Pancreas (tissue), 10 donors: ENCODE measurements at regions not wholly inside any gene's neighbourhood (a gene's known extent, or its start where the extent isn't known, plus 50 kb on each side); places are given as distances from the start of the nearest gene placed in this dataset.

Experiments used
- ATAC-seq, 4 donors: fragments of 200-7000 bp; cut with Tn5 transposase; one replicate each; pipeline versions ENCODE4 v1.8.0 to v1.9.1; 2020; ENCODE audit warnings: mild to moderate bottlenecking in 4 of 4, moderate library complexity in 4 of 4
- DNase-seq, 6 donors: peaks; one replicate each; pipeline ENCODE4 v3.0.0-alpha.2; 2020
- FAIRE-seq: peaks from 2 replicates; lab custom pipeline; 2012; peaks lifted over from hg19 to GRCh38; lab: Jason Lieb, UNC
- H3K27ac ChIP-seq, 4 donors: fragments of 200-600 bp; sonication (generic); 1 replicate in 3 of 4; 2 replicates in 1 of 4; pipeline versions ENCODE4 v1.5.0 to v1.8.0; 2020
- H3K27me3 ChIP-seq, 4 donors: fragments of 200-600 bp; one replicate each; pipeline ENCODE4 v1.8.0; 2021
- H3K36me3 ChIP-seq, 3 donors: fragments of 200-600 bp; sonication (generic) in 1 of 3; one replicate each; pipeline versions ENCODE4 v1.5.0 to v1.8.0; 2020 to 2021
- H3K4me1 ChIP-seq, 3 donors: fragments of 200-600 bp; one replicate each; pipeline ENCODE4 v1.8.0; 2021
- H3K4me3 ChIP-seq, 4 donors: fragments of 200-600 bp; sonication (generic) in 2 of 4; one replicate each; pipeline versions ENCODE4 v1.5.0 to v1.8.0; 2020 to 2021
- H3K9me3 ChIP-seq, 4 donors: fragments of 200-600 bp; one replicate each; pipeline ENCODE4 v1.8.0; 2021
- CTCF ChIP-seq, 4 donors: fragments of 200-600 bp; sonication (generic) in 3 of 4; IDR thresholded peaks; one replicate each; pipeline versions ENCODE4 v1.5.0 to v1.8.0; 2021; ENCODE audit warnings: antibody characterized with exemption in 4 of 4
- WGBS, 2 donors: extraction: QIAGEN DNeasy Blood & Tissue Kit; methylation state at CpG; one replicate each; pipeline ENCODE4 v1.1.7; 2013; 5-methylcytosine and 5-hydroxymethylcytosine counted together
- intact Hi-C, 3 donors: fragments of 100-400 bp; cut with DNase I; formaldehyde crosslinking; loops; one replicate each; pipeline versions ENCODE4 v1.11.1 to v1.14.2; 2022
- donor health status: healthy with polysubstance abuse.
- donor health status: DM: no; HTN: no; CAD: no; lungs with moderate emphysema.
- donor health status: DM: no; HTN: no; CAD: no.
- donor health status: control.
- donor health status: control.
- donor health status: Bipolar disorder and iron deficiency.
- donor health status: DM: yes; HTN: yes; CAD: no.
- donor health status: DM: no; HTN: no; CAD: no.
- donor health status: DM: no; HTN: no; CAD: no.
- donor health status: DM: yes; HTN: yes; CAD: no.

- H3K4me1 ChIP-seq, result no peaks in the 10 kb centered on the region
- H3K9me3 ChIP-seq, result no peaks in the 10 kb centered on the region
- H3K4me3 ChIP-seq, result no peak overlapping the region
- ATAC-seq (no peak), DNase-seq (no peak), FAIRE-seq (no peak)
- no peaks in the 10 kb centered on the region for H3K36me3 ChIP-seq
- H3K27ac ChIP-seq, result no peak overlapping the region
- 64 to 66% methylated on average over 2 of the region's 2 CpGs for WGBS, 2 donors
- TF ChIP-seq CTCF (IDR thresholded peaks at IDR 0.05), result no peak
- intact Hi-C loops, result no loop called here
- no peaks in the 10 kb centered on the region for H3K27me3 ChIP-seq
Observed at GRCh38 chr15:62497356-62497755, 332.3 kb upstream of the C2CD4B start.

GRCh38 chr15:62498278-62498677, 333.2 kb upstream of the C2CD4B start:
- no peak overlapping the region for H3K27ac ChIP-seq
- FAIRE-seq, result no peak
- ATAC-seq, result no peak
- intact Hi-C loops, result no loop called here
- H3K27me3 ChIP-seq, result no peaks in the 10 kb centered on the region
- H3K36me3 ChIP-seq, result no peaks in the 10 kb centered on the region
- no peak overlapping the region for H3K4me3 ChIP-seq
- H3K4me1 ChIP-seq, result no peaks in the 10 kb centered on the region
- no peak for DNase-seq
- WGBS, 2 donors, result 75% methylated on average over 4 of the region's 4 CpGs
- no peaks in the 10 kb centered on the region for H3K9me3 ChIP-seq
- no peak for TF ChIP-seq CTCF (IDR thresholded peaks at IDR 0.05)

- intact Hi-C loops, result no loop called here
- TF ChIP-seq CTCF (IDR thresholded peaks at IDR 0.05), result no peak
- no peak overlapping the region for H3K27ac ChIP-seq
Observed at GRCh38 chr15:62498712-62499111, 333.6 kb upstream of the C2CD4B start.

GRCh38 chr15:62500325-62500724, 335.2 kb upstream of the C2CD4B start:
- no peak for DNase-seq
- Histone ChIP-seq H3K27me3 (no peaks in the 10 kb centered on the region), H3K4me3 (no peak overlapping the region), H3K4me1 (peaks cover 0 to 4% (median 0%) of the 10 kb centered on the region in 3 donors), H3K27ac (no peak overlapping the region), H3K36me3 (no peaks in the 10 kb centered on the region), H3K9me3 (no peaks in the 10 kb centered on the region)
- WGBS, 2 donors, result 80 to 97% methylated on average over 1 of the region's 1 CpG
- no peak for TF ChIP-seq CTCF (IDR thresholded peaks at IDR 0.05)
- intact Hi-C loops, result no loop called here
- FAIRE-seq, result no peak
- no peak for ATAC-seq

More at GRCh38 chr15:62498712-62499111, 333.6 kb upstream of the C2CD4B start:
- FAIRE-seq, result no peak
- ATAC-seq, result peak in 2 of 4 donors; percentile 54 to 56
- no peak for DNase-seq
- H3K27me3 ChIP-seq, result no peaks in the 10 kb centered on the region
- H3K4me1 ChIP-seq, result peaks cover 0 to under 1% (median 0%) of the 10 kb centered on the region in 3 donors
- no peak overlapping the region for H3K4me3 ChIP-seq
- no peaks in the 10 kb centered on the region for H3K9me3 ChIP-seq
- H3K36me3 ChIP-seq, result no peaks in the 10 kb centered on the region
- 67 to 72% methylated on average over 1 of the region's 1 CpG for WGBS, 2 donors

GRCh38 chr15:62502451-62502850, 337.4 kb upstream of the C2CD4B start:
- Histone ChIP-seq H3K36me3 (no peaks in the 10 kb centered on the region), H3K4me1 (peaks cover 7 to 25% (median 7%) of the 10 kb centered on the region in 3 donors), H3K9me3 (no peaks in the 10 kb centered on the region), H3K27me3 (no peaks in the 10 kb centered on the region), H3K27ac (no peak overlapping the region), H3K4me3 (no peak overlapping the region)
- no peak for TF ChIP-seq CTCF (IDR thresholded peaks at IDR 0.05)
- no peak for DNase-seq
- ATAC-seq, result no peak
- no peak for FAIRE-seq
- intact Hi-C loops, result no loop called here
- WGBS, 2 donors, result 93 to 96% methylated on average over 5 of the region's 5 CpGs
